GM12891 (cell line): ENCODE measurements at regions not wholly inside any gene's neighbourhood (a gene's known extent, or its start where the extent isn't known, plus 50 kb on each side); places are given as distances from the start of the nearest gene placed in this dataset.

ENCODE experiments used
- PAX5 ChIP-seq: IDR thresholded peaks from 2 replicates; pipeline ENCODE4 v1.6.1; 2011; ENCODE audit warnings: low read length, moderate library complexity, mild to moderate bottlenecking; ENCODE audit not compliant: insufficient read depth, severe bottlenecking
- POLR2A ChIP-seq: IDR thresholded peaks from 2 replicates; pipeline ENCODE4 v1.6.1; 2011; ENCODE audit warnings: low read depth, low read length, control low read depth
- POLR2AphosphoS5 ChIP-seq: IDR thresholded peaks from 2 replicates; pipeline ENCODE4 v1.6.1; 2011; ENCODE audit warnings: low read depth, low read length, control low read depth
- POU2F2 ChIP-seq: IDR thresholded peaks from 2 replicates; pipeline ENCODE4 v1.6.1; 2011; ENCODE audit warnings: low read depth, mild to moderate bottlenecking, control low read depth, low read length, moderate library complexity
- SPI1 ChIP-seq: IDR thresholded peaks from 2 replicates; pipeline ENCODE4 v1.6.1; 2011; ENCODE audit warnings: low read depth, low read length, control low read depth
- TAF1 ChIP-seq: IDR thresholded peaks from 2 replicates; pipeline ENCODE4 v1.6.1; 2011; ENCODE audit warnings: low read depth, low read length, control low read depth

DNA sequence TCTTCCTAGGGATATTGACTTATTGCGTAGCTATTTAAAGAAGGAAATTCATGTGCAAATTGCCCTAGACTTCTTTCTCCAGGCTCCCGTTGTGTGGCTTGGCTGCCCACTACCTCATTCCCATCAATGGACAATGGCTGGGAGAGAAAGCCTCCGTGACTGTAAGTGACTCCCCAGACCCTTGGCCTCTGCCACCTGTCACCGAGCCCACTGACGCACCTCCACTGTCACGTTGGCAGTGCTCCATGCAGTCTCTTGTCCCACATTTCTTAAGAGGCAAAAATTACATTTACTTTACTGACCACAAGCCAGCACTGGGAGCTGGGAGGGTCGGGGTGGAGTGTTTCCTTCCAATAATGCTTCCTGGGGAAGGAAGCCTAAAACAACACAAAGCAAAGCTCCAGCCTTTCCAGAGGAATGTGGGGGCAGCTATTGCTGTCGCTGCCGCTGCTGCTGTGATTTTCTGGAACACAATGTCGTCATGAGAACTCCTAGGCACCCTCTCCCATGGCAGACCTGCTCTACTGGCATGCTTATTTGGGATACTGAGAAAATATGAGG lies 89.7 kb upstream of the STEAP1B start:
- TF ChIP-seq POLR2AphosphoS5 = no peak
- TF ChIP-seq POLR2A = no peak
- no peak for TF ChIP-seq SPI1
- TF ChIP-seq PAX5 = no peak
- no peak for TF ChIP-seq TAF1
- TF ChIP-seq POU2F2 = no peak
